Mesenchymal stem cell (in vitro differentiated cells and primary cell): ENCODE measurements at regions not wholly inside any gene's neighbourhood (a gene's known extent, or its start where the extent isn't known, plus 50 kb on each side); places are given as distances from the start of the nearest gene placed in this dataset.

ENCODE experiments used
- DNase-seq: peaks from one replicate; pipeline ENCODE4 v3.0.0-alpha.2; 2013
- H2AFZ ChIP-seq: one replicate; pipeline ENCODE4 v1.6.1; 2013; ENCODE audit warnings: low read depth, mild to moderate bottlenecking, control low read depth, inconsistent platforms, low read length, moderate library complexity
- H2AK5ac ChIP-seq: 2 replicates; pipeline ENCODE4 v1.6.1; 2013; ENCODE audit warnings: low read length, moderate library complexity, mild to moderate bottlenecking, inconsistent platforms; ENCODE audit not compliant: severe bottlenecking
- H2BK120ac ChIP-seq: one replicate; pipeline ENCODE4 v1.6.1; 2013; ENCODE audit warnings: low read depth, mild to moderate bottlenecking, inconsistent platforms, low read length, moderate library complexity
- H2BK12ac ChIP-seq, 2 experiments: one replicate each; pipeline ENCODE4 v1.6.1; 2013; ENCODE audit warnings: inconsistent platforms in 2 of 2, low read length in 2 of 2, mild to moderate bottlenecking in 2 of 2, moderate library complexity in 2 of 2, control low read depth in 1 of 2
- H2BK15ac ChIP-seq: one replicate; pipeline ENCODE4 v1.6.1; 2013; ENCODE audit warnings: mild to moderate bottlenecking, low read depth, inconsistent platforms; ENCODE audit not compliant: poor library complexity, severe bottlenecking
- H2BK5ac ChIP-seq: 2 replicates; pipeline ENCODE4 v1.6.1; 2013; ENCODE audit warnings: low read depth, mild to moderate bottlenecking, low read length, control low read depth, inconsistent platforms; ENCODE audit not compliant: poor library complexity, severe bottlenecking
- H3K14ac ChIP-seq, 2 experiments: one replicate each; pipeline ENCODE4 v1.6.1; 2013; ENCODE audit warnings: inconsistent platforms in 2 of 2, low read length in 2 of 2, control low read depth in 1 of 2, mild to moderate bottlenecking in 1 of 2, moderate library complexity in 1 of 2
- H3K18ac ChIP-seq, 2 experiments: one replicate each; pipeline ENCODE4 v1.6.1; 2013; ENCODE audit warnings: inconsistent platforms in 2 of 2, low read length in 2 of 2, control low read depth in 1 of 2, low read depth in 1 of 2, mild to moderate bottlenecking in 1 of 2
- H3K23ac ChIP-seq, 2 experiments: one replicate each; pipeline ENCODE4 v1.6.1; 2013; ENCODE audit warnings: inconsistent platforms in 2 of 2, low read length in 2 of 2, mild to moderate bottlenecking in 2 of 2, moderate library complexity in 2 of 2, control low read depth in 1 of 2
- H3K27ac ChIP-seq: 2 replicates; pipeline ENCODE4 v1.5.1; 2013; ENCODE audit warnings: mild to moderate bottlenecking, moderate library complexity, low read length, control low read depth, inconsistent platforms; ENCODE audit not compliant: poor library complexity, severe bottlenecking
- H3K27me3 ChIP-seq, 2 experiments: 2 replicates each; pipeline versions ENCODE4 v1.6.1 to v1.7.0; 2013; ENCODE audit warnings: low read length in 2 of 2, mild to moderate bottlenecking in 2 of 2, moderate library complexity in 2 of 2, control low read depth in 1 of 2, inconsistent platforms in 1 of 2; ENCODE audit not compliant: control insufficient read depth in 1 of 2, insufficient read depth in 1 of 2
- H3K36me3 ChIP-seq, 2 experiments: 2 replicates each; pipeline versions ENCODE4 v1.6.1 to v1.7.0; 2013; ENCODE audit warnings: low read length in 2 of 2, control low read depth in 1 of 2, inconsistent platforms in 1 of 2, low read depth in 1 of 2, mild to moderate bottlenecking in 1 of 2; ENCODE audit not compliant: insufficient read depth in 2 of 2, control insufficient read depth in 1 of 2
- H3K4ac ChIP-seq, 2 experiments: one replicate each; pipeline ENCODE4 v1.6.1; 2013; ENCODE audit warnings: inconsistent platforms in 2 of 2, low read length in 2 of 2, mild to moderate bottlenecking in 2 of 2, moderate library complexity in 2 of 2, control low read depth in 1 of 2, low read depth in 1 of 2
- H3K4me1 ChIP-seq: 2 replicates; pipeline ENCODE4 v1.6.1; 2013; ENCODE audit warnings: low read depth, low read length, control low read depth; ENCODE audit not compliant: control insufficient read depth, insufficient read depth
- H3K4me2 ChIP-seq: 2 replicates; pipeline ENCODE4 v1.6.1; 2013; ENCODE audit warnings: low read length, mild to moderate bottlenecking, inconsistent platforms; ENCODE audit not compliant: poor library complexity, severe bottlenecking
- H3K4me3 ChIP-seq, 2 experiments: 2 replicates each; pipeline versions ENCODE4 v1.5.1 to v1.7.0; 2013; ENCODE audit warnings: low read length in 2 of 2, mild to moderate bottlenecking in 2 of 2, control low read depth in 1 of 2, low read depth in 1 of 2; ENCODE audit not compliant: insufficient read depth in 1 of 2
- H3K79me1 ChIP-seq: replicated peaks from 2 replicates; pipeline ENCODE4 v1.6.1; 2013; ENCODE audit warnings: mild to moderate bottlenecking, control low read depth, low read length, inconsistent platforms; ENCODE audit not compliant: poor library complexity, severe bottlenecking
- H3K9ac ChIP-seq: 2 replicates; pipeline ENCODE4 v1.7.0; 2013; ENCODE audit warnings: mild to moderate bottlenecking, low read length, moderate library complexity
- H3K9me3 ChIP-seq: 2 replicates; pipeline ENCODE4 v1.7.0; 2013; ENCODE audit warnings: mild to moderate bottlenecking, low read length; ENCODE audit not compliant: control insufficient read depth
- H4K8ac ChIP-seq: one replicate; pipeline ENCODE4 v1.6.1; 2013; ENCODE audit warnings: inconsistent platforms, mild to moderate bottlenecking, low read length, moderate library complexity
- H4K91ac ChIP-seq: one replicate; pipeline ENCODE4 v1.6.1; 2013; ENCODE audit warnings: mild to moderate bottlenecking, low read length, inconsistent platforms
- WGBS: methylation state at CpG from one replicate; pipeline ENCODE4 v1.1.7; 2013; ENCODE audit warnings: mixed read lengths; 5-methylcytosine and 5-hydroxymethylcytosine counted together

DNA sequence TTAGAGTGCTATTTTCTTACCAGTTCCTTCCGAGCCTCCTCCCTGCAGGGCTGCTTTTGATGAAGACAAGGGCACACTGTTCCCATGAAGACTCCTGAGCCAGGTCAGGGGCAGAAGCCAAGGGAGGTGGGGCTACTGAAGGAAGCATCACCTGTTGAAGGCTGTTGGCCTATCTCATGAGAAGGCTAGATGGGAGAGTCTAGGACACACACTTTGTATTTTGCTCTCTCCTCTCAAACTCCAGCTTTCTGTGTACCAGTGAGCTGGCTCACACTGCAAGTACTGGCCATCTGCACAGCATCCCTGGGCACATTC lies 683.2 kb upstream of the ID4 start:
- no peaks in the 10 kb centered on the region for H3K36me3 ChIP-seq
- 57% methylated on average over 1 of the region's 1 CpG for WGBS

GRCh38 chr6:19156443-19156842 lies 680.7 kb upstream of the ID4 start:
- H3K79me1 ChIP-seq, result no peaks in the 10 kb centered on the region
- DNase-seq, result no peak
- H3K23ac ChIP-seq, result no peak overlapping the region
- H4K8ac ChIP-seq, result no peak overlapping the region
- no peak overlapping the region for H2AFZ ChIP-seq
- no peaks in the 10 kb centered on the region for H3K27me3 ChIP-seq
- no peak overlapping the region for H2BK5ac ChIP-seq
- H3K4me1 ChIP-seq, result no peaks in the 10 kb centered on the region
- WGBS, result 89% methylated on average over 2 of the region's 2 CpGs
- H3K4me3 ChIP-seq, result no peak overlapping the region
- no peak overlapping the region for H2BK120ac ChIP-seq
- no peaks in the 10 kb centered on the region for H3K9me3 ChIP-seq
- H3K4ac ChIP-seq, result no peak overlapping the region
- H2AK5ac ChIP-seq, result no peak overlapping the region
- no peak overlapping the region for H3K4me2 ChIP-seq
- H3K14ac ChIP-seq, result no peak overlapping the region
- H4K91ac ChIP-seq, result no peak overlapping the region
- no peaks in the 10 kb centered on the region for H3K36me3 ChIP-seq
- no peak overlapping the region for H3K18ac ChIP-seq
- H3K9ac ChIP-seq, result no peak overlapping the region
- no peak overlapping the region for H2BK15ac ChIP-seq
- no peak overlapping the region for H2BK12ac ChIP-seq
- H3K27ac ChIP-seq, result no peak overlapping the region

More for the DNA sequence above, 683.2 kb upstream of the ID4 start:
- Histone ChIP-seq H3K79me1 (no peaks in the 10 kb centered on the region), H3K9me3 (no peaks in the 10 kb centered on the region), H4K8ac (no peak overlapping the region), H2BK5ac (no peak overlapping the region), H3K4me2 (no peak overlapping the region), H3K23ac (no peak overlapping the region), H3K4ac (no peak overlapping the region), H2BK12ac (no peak overlapping the region), H3K14ac (no peak overlapping the region), H3K4me1 (no peaks in the 10 kb centered on the region), H4K91ac (no peak overlapping the region), H2BK15ac (no peak overlapping the region), H2BK120ac (no peak overlapping the region), H3K4me3 (peak overlapping the region in 1 of 2 experiments; percentile 49), H3K18ac (no peak overlapping the region), H3K9ac (peak overlapping the region; percentile 64), H3K27me3 (no peaks in the 10 kb centered on the region), H3K27ac (no peak overlapping the region), H2AFZ (no peak overlapping the region), H2AK5ac (no peak overlapping the region)
- no peak for DNase-seq

DNA sequence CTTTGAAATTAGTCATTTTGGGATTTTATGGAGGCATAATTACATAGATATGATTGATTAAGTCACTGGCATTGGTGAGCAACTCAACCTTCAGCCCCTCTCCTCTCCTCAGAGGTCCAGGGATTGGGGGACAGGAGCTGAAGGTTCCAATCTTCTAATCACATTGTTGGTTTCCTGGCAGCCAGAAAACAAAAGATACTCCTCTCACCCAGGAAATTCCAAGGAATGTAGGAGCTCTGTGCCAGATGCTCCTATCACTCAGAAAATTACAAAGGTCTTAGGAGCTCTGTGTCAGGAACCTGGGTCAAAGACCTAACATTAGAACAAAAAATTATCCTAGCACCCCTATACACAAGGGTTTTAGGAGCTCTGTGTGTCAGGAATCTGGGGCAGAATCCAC lies 679.7 kb upstream of the ID4 start:
- no peak overlapping the region for H3K27ac ChIP-seq
- no peak overlapping the region for H2BK15ac ChIP-seq

GRCh38 chr6:19158586-19158985 lies 678.6 kb upstream of the ID4 start:
- Histone ChIP-seq H3K27me3 (no peaks in the 10 kb centered on the region), H3K36me3 (no peaks in the 10 kb centered on the region), H4K8ac (no peak overlapping the region), H3K4ac (no peak overlapping the region), H2AFZ (no peak overlapping the region), H3K4me1 (no peaks in the 10 kb centered on the region), H2BK5ac (no peak overlapping the region), H4K91ac (no peak overlapping the region), H3K9ac (no peak overlapping the region), H2AK5ac (no peak overlapping the region), H2BK12ac (no peak overlapping the region), H3K9me3 (no peaks in the 10 kb centered on the region), H3K79me1 (no peaks in the 10 kb centered on the region), H3K4me3 (no peak overlapping the region), H2BK120ac (no peak overlapping the region), H2BK15ac (no peak overlapping the region), H3K23ac (no peak overlapping the region), H3K18ac (no peak overlapping the region), H3K14ac (no peak overlapping the region), H3K4me2 (no peak overlapping the region), H3K27ac (no peak overlapping the region)
- no peak for DNase-seq
- 63% methylated on average over 1 of the region's 1 CpG for WGBS

More for the DNA sequence above, 679.7 kb upstream of the ID4 start:
- Histone ChIP-seq H3K4ac (no peak overlapping the region), H3K9ac (no peak overlapping the region), H2AFZ (no peak overlapping the region), H3K4me2 (no peak overlapping the region), H2BK120ac (no peak overlapping the region), H3K36me3 (no peaks in the 10 kb centered on the region), H3K27me3 (no peaks in the 10 kb centered on the region), H4K8ac (no peak overlapping the region), H4K91ac (no peak overlapping the region), H3K14ac (no peak overlapping the region), H3K4me1 (no peaks in the 10 kb centered on the region), H3K9me3 (no peaks in the 10 kb centered on the region), H3K79me1 (no peaks in the 10 kb centered on the region), H2AK5ac (no peak overlapping the region), H2BK5ac (no peak overlapping the region), H3K4me3 (no peak overlapping the region), H3K23ac (no peak overlapping the region), H2BK12ac (no peak overlapping the region), H3K18ac (no peak overlapping the region)
- no peak for DNase-seq
